Loucy (cell line): ENCODE measurements at regions not wholly inside any gene's neighbourhood (a gene's known extent, or its start where the extent isn't known, plus 50 kb on each side); places are given as distances from the start of the nearest gene placed in this dataset.

Experiments used
- CTCF ChIP-seq: fragments of 200-600 bp; sonication (generic); conservative IDR thresholded peaks from 2 replicates; pipeline ENCODE4 v1.5.1; 2014; ENCODE audit warnings: mild to moderate bottlenecking, antibody characterized with exemption, low read length
- EZH2phosphoT487 ChIP-seq: fragments of 200-600 bp; IDR thresholded peaks from 2 replicates; pipeline ENCODE4 v1.6.1; 2018; ENCODE audit warnings: antibody characterized with exemption, mild to moderate bottlenecking, moderate library complexity, borderline replicate concordance

GRCh38 chr12:58818546-58818945 is 101.8 kb downstream of the LRIG3 start:
- TF ChIP-seq CTCF = no peak
- no peak for TF ChIP-seq EZH2phosphoT487
